Spleen (tissue), 7 donors: ENCODE measurements at regions not wholly inside any gene's neighbourhood (a gene's known extent, or its start where the extent isn't known, plus 50 kb on each side); places are given as distances from the start of the nearest gene placed in this dataset.

ENCODE experiments used
- CTCF ChIP-seq, 11 experiments: fragments of 200-600 bp in 7 of 11; fragments of 450-650 bp in 4 of 11; sonication (generic) in 4 of 11; IDR thresholded peaks in 8 of 11; conservative IDR thresholded peaks in 3 of 11; 1 replicate in 7 of 11; 2 replicates in 4 of 11; pipeline versions ENCODE4 v1.4.0 to v1.8.0; 2016 to 2021; ENCODE audit warnings: antibody characterized with exemption in 11 of 11, inconsistent platforms in 4 of 11, mild to moderate bottlenecking in 1 of 11
- POLR2AphosphoS5 ChIP-seq, 3 donors: sonication (generic); formaldehyde crosslinking; IDR thresholded peaks; one replicate each; pipeline ENCODE4 v1.5.1; 2017; ENCODE audit warnings: antibody characterized with exemption in 3 of 3
- donor health status: DM: no; HTN: no; CAD: no; lungs with moderate emphysema.
- donor health status: DM: no; HTN: no; CAD: no.
- donor health status: DM: no; HTN: no; CAD: no.

GRCh38 chr1:4309676-4310320 lies 344.6 kb upstream of the AJAP1 start:
- TF ChIP-seq CTCF (IDR thresholded peaks at IDR 0.05 in 8 of 11, conservative IDR thresholded peaks at IDR 0.05 in 3 of 11) (no peak), POLR2AphosphoS5 (IDR thresholded peaks at IDR 0.05) (no peak)
